ENCODE measurements at regions not wholly inside any gene's neighbourhood (a gene's known extent, or its start where the extent isn't known, plus 50 kb on each side); places are given as distances from the start of the nearest gene placed in this dataset.

GRCh38 chr7:131970602-131971001, 414.2 kb upstream of the PODXL start:
- H3K4me1 ChIP-seq (ENCODE audit: insufficient read depth, low read length, poor library complexity, severe bottlenecking) = no peaks in the 10 kb centered on the region
- no peak overlapping the region for H3K27ac ChIP-seq (ENCODE audit: low read depth, low read length, poor library complexity, severe bottlenecking)
- H3K4me3 ChIP-seq (ENCODE audit: low read depth, low read length, poor library complexity, severe bottlenecking) = no peak overlapping the region
- ChIA-PET POLR2A (ENCODE audit: low non-redundant PET) (no interaction called here), CTCF (no interaction called here)
- no peaks in the 10 kb centered on the region for H3K9me3 ChIP-seq (ENCODE audit: low read depth, low read length, poor library complexity, severe bottlenecking)
- no peak for TF ChIP-seq CTCF (conservative IDR thresholded peaks at IDR 0.05; ENCODE audit: low read depth, low read length)
- no peak for DNase-seq (ENCODE audit: low spot score)
- intact Hi-C loops (cut with micrococcal nuclease; ENCODE audit: unreplicated experiment) = no loop called here
- no TSS peak for BruUV-seq (replicated peaks)
- H3K36me3 ChIP-seq (ENCODE audit: insufficient read depth, low read length, poor library complexity, severe bottlenecking) = no peaks in the 10 kb centered on the region
- H3K27me3 ChIP-seq (replicated peaks; ENCODE audit: insufficient read depth, low read depth, low read length, poor library complexity) = peaks cover 37% of the 10 kb centered on the region

- Histone ChIP-seq H3K27me3 (replicated peaks; ENCODE audit: insufficient read depth, low read depth, low read length, poor library complexity) (peaks cover 44% of the 10 kb centered on the region), H3K27ac (ENCODE audit: low read depth, low read length, poor library complexity, severe bottlenecking) (no peak overlapping the region), H3K9me3 (ENCODE audit: low read depth, low read length, poor library complexity, severe bottlenecking) (no peaks in the 10 kb centered on the region), H3K36me3 (ENCODE audit: insufficient read depth, low read length, poor library complexity, severe bottlenecking) (no peaks in the 10 kb centered on the region), H3K4me3 (ENCODE audit: low read depth, low read length, poor library complexity, severe bottlenecking) (no peak overlapping the region), H3K4me1 (ENCODE audit: insufficient read depth, low read length, poor library complexity, severe bottlenecking) (no peaks in the 10 kb centered on the region)
- no peak for DNase-seq (ENCODE audit: low spot score)
- intact Hi-C loops (cut with micrococcal nuclease; ENCODE audit: unreplicated experiment) = no loop called here
- no TSS peak for BruUV-seq (replicated peaks)
- TF ChIP-seq CTCF (conservative IDR thresholded peaks at IDR 0.05; ENCODE audit: low read depth, low read length) (no peak), EZH2 (IDR thresholded peaks at IDR 0.05; ENCODE audit: borderline replicate concordance, low read depth, low read length, poor library complexity, severe bottlenecking) (no peak)
- POLR2A ChIA-PET (ENCODE audit: low non-redundant PET) = no interaction called here
- CTCF ChIA-PET = no interaction called here
These were observed 413.1 kb upstream of the PODXL start for GRCh38 chr7:131969560-131969959.

GRCh38 chr7:131967216-131967730, 410.8 kb upstream of the PODXL start:
- H3K36me3 ChIP-seq (ENCODE audit: insufficient read depth, low read length, poor library complexity, severe bottlenecking) = no peaks in the 10 kb centered on the region
- TF ChIP-seq CTCF (conservative IDR thresholded peaks at IDR 0.05; ENCODE audit: low read depth, low read length) (no peak), EZH2 (IDR thresholded peaks at IDR 0.05; ENCODE audit: borderline replicate concordance, low read depth, low read length, poor library complexity, severe bottlenecking) (no peak)
- no TSS peak for BruUV-seq (replicated peaks)
- DNase-seq (ENCODE audit: low spot score) = no peak
- CTCF ChIA-PET = no interaction called here
- no peaks in the 10 kb centered on the region for H3K9me3 ChIP-seq (ENCODE audit: low read depth, low read length, poor library complexity, severe bottlenecking)
- H3K27me3 ChIP-seq (replicated peaks; ENCODE audit: insufficient read depth, low read depth, low read length, poor library complexity) = peaks cover 42% of the 10 kb centered on the region
- no peak overlapping the region for H3K27ac ChIP-seq (ENCODE audit: low read depth, low read length, poor library complexity, severe bottlenecking)
- intact Hi-C loops (cut with micrococcal nuclease; ENCODE audit: unreplicated experiment) = no loop called here
- H3K4me1 ChIP-seq (ENCODE audit: insufficient read depth, low read length, poor library complexity, severe bottlenecking) = no peaks in the 10 kb centered on the region
- no peak overlapping the region for H3K4me3 ChIP-seq (ENCODE audit: low read depth, low read length, poor library complexity, severe bottlenecking)
- POLR2A ChIA-PET (ENCODE audit: low non-redundant PET) = no interaction called here

All from A673 (cell line).